Endothelial cell of umbilical vein (primary cell): ENCODE measurements at regions not wholly inside any gene's neighbourhood (a gene's known extent, or its start where the extent isn't known, plus 50 kb on each side); places are given as distances from the start of the nearest gene placed in this dataset.

Experiments used
- BruUV-seq: library from RNA; stranded (reverse); fragments of 400-500 nt; replicated peaks from 2 replicates; lab custom pipeline; 2021; lab: Mats Ljungman, UMichigan
- CTCF ChIA-PET: fragments of 300-600, 350-600 bp; sonication (Branson Sonifier 250); formaldehyde crosslinking; loops from one replicate; lab custom pipeline; 2021; ENCODE audit warnings: antibody characterized with exemption, inconsistent platforms; lab: Charles Lee
- POLR2A ChIA-PET: fragments of 300-600, 350-600 bp; sonication (Branson Sonifier 250); formaldehyde crosslinking; loops from one replicate; lab custom pipeline; 2021; ENCODE audit warnings: antibody characterized with exemption, inconsistent platforms; lab: Charles Lee
- DNase-seq: peaks from one replicate; pipeline ENCODE4 v3.0.0-alpha.2; 2011; ENCODE audit warnings: low read depth, low spot score
- FAIRE-seq: peaks from 2 replicates; lab custom pipeline; 2011; peaks lifted over from hg19 to GRCh38; lab: Jason Lieb, UNC
- H2AFZ ChIP-seq: 2 replicates; pipeline ENCODE4 v1.6.0; 2012; ENCODE audit warnings: low read depth, low read length, control low read depth, inconsistent platforms
- H3K27ac ChIP-seq: 2 replicates; pipeline ENCODE4 v1.5.1; 2011; ENCODE audit warnings: low read depth, mild to moderate bottlenecking, control low read depth, low read length, moderate library complexity; ENCODE audit not compliant: insufficient read depth
- H3K27me3 ChIP-seq, 2 experiments: 2 replicates each; pipeline versions ENCODE4 v1.6.0 to v1.6.1; 2011; ENCODE audit warnings: low read length in 2 of 2, mixed read lengths in 1 of 2; ENCODE audit not compliant: control insufficient read depth in 2 of 2, insufficient read depth in 2 of 2
- H3K36me3 ChIP-seq, 2 experiments: 2 replicates in 1 of 2; 3 replicates in 1 of 2; pipeline ENCODE4 v1.5.1; 2011; ENCODE audit warnings: low read length in 2 of 2, mild to moderate bottlenecking in 1 of 2, moderate library complexity in 1 of 2; ENCODE audit not compliant: control insufficient read depth in 2 of 2, insufficient read depth in 2 of 2; ENCODE audit errors: extremely low read depth in 1 of 2
- H3K4me1 ChIP-seq: 3 replicates; pipeline ENCODE4 v1.5.1; 2011; ENCODE audit warnings: mild to moderate bottlenecking, low read length; ENCODE audit not compliant: control insufficient read depth, insufficient read depth; ENCODE audit errors: extremely low read depth
- H3K4me2 ChIP-seq: 2 replicates; pipeline ENCODE4 v1.6.1; 2011; ENCODE audit warnings: low read length, control low read depth, mixed read lengths; ENCODE audit not compliant: insufficient read depth
- H3K4me3 ChIP-seq, 3 experiments: fragments of 200-600 bp in 1 of 3; sonication (generic), shearing (Covaris generic) in 1 of 3; replicated peaks in 1 of 3; 2 replicates each; pipeline ENCODE4 v1.5.1; 2011 to 2016; ENCODE audit warnings: control low read depth in 3 of 3, low read length in 3 of 3, mild to moderate bottlenecking in 2 of 3, inconsistent platforms in 1 of 3, low read depth in 1 of 3, moderate library complexity in 1 of 3; ENCODE audit not compliant: insufficient read depth in 1 of 3
- H3K79me2 ChIP-seq: 2 replicates; pipeline ENCODE4 v1.6.0; 2012; ENCODE audit warnings: low read length, inconsistent platforms; ENCODE audit not compliant: control insufficient read depth, insufficient read depth
- H3K9ac ChIP-seq: replicated peaks from 2 replicates; pipeline ENCODE3; 2011; ENCODE audit warnings: low read length, control low read depth; ENCODE audit not compliant: insufficient read depth; ENCODE audit errors: extremely low read depth
- H3K9me1 ChIP-seq: replicated peaks from 3 replicates; pipeline ENCODE4 v1.6.0; 2011; ENCODE audit warnings: mild to moderate bottlenecking, low read length; ENCODE audit not compliant: control insufficient read depth, insufficient read depth; ENCODE audit errors: extremely low read depth
- H3K9me3 ChIP-seq: replicated peaks from 2 replicates; pipeline ENCODE4 v1.5.1; 2012; ENCODE audit warnings: low read length, inconsistent platforms; ENCODE audit not compliant: control insufficient read depth, insufficient read depth
- H4K20me1 ChIP-seq: replicated peaks from 2 replicates; pipeline ENCODE3; 2011; ENCODE audit warnings: mild to moderate bottlenecking, low read length; ENCODE audit not compliant: control insufficient read depth, insufficient read depth; ENCODE audit errors: extremely low read depth
- EZH2 ChIP-seq: IDR thresholded peaks from 2 replicates; pipeline ENCODE4 v1.6.1; 2012; ENCODE audit warnings: borderline replicate concordance, low read depth, mild to moderate bottlenecking, moderate library complexity, low read length, inconsistent platforms; ENCODE audit not compliant: severe bottlenecking
- FOS ChIP-seq: IDR thresholded peaks from 2 replicates; pipeline ENCODE4 v1.6.1; 2011; ENCODE audit warnings: mild to moderate bottlenecking, low read length, moderate library complexity, borderline replicate concordance; ENCODE audit not compliant: insufficient read depth
- GATA2 ChIP-seq: IDR thresholded peaks from 2 replicates; pipeline ENCODE4 v1.7.0; 2011; ENCODE audit warnings: low read depth, mild to moderate bottlenecking, moderate library complexity, mixed read lengths, low read length; ENCODE audit not compliant: insufficient read length, insufficient read depth
- JUN ChIP-seq: IDR thresholded peaks from 2 replicates; pipeline ENCODE4 v1.6.1; 2011; ENCODE audit warnings: borderline replicate concordance, low read depth; ENCODE audit not compliant: insufficient read length, insufficient read depth
- MYC ChIP-seq: IDR thresholded peaks from one replicate; pipeline ENCODE4 v1.6.1; 2011; ENCODE audit warnings: mild to moderate bottlenecking, low read depth, low read length
- POLR2A ChIP-seq: IDR thresholded peaks from 2 replicates; pipeline ENCODE4 v1.6.1; 2012; ENCODE audit warnings: low read depth, mild to moderate bottlenecking, control low read depth, low read length
- POLR2AphosphoS5 ChIP-seq: IDR thresholded peaks from 2 replicates; pipeline ENCODE4 v1.6.1; 2012; ENCODE audit warnings: low read depth, mild to moderate bottlenecking, control low read depth, low read length, moderate library complexity; ENCODE audit not compliant: insufficient read depth
- dilution Hi-C: fragments of 300-500 bp; cut with MboI; formaldehyde crosslinking; loops from one replicate; pipeline ENCODE4 v1.15.0; 2019; ENCODE audit warnings: low sequenced_read_pairs; ENCODE audit not compliant: extremely low pct_ligation_motif_present
- intact Hi-C: fragments of 100-400 bp; cut with micrococcal nuclease; formaldehyde crosslinking; loops from one replicate; pipeline ENCODE4 v1.10.0; 2022
- TF ChIP-seq, protein P1 (sequence below): IDR thresholded peaks from 2 replicates; pipeline ENCODE4 v1.6.1; 2011; ENCODE audit not compliant: insufficient read depth, insufficient read length
- TF ChIP-seq, protein P2 (sequence below), 2 donors: IDR thresholded peaks; 1 replicate in 1 of 2; 2 replicates in 1 of 2; pipeline ENCODE4 v1.5.1; 2011; ENCODE audit warnings: low read length in 2 of 2, mild to moderate bottlenecking in 2 of 2, moderate library complexity in 2 of 2, control low read depth in 1 of 2, inconsistent platforms in 1 of 2, low read depth in 1 of 2; ENCODE audit not compliant: insufficient read depth in 1 of 2; ENCODE audit errors: extremely low read depth in 1 of 2

DNA sequence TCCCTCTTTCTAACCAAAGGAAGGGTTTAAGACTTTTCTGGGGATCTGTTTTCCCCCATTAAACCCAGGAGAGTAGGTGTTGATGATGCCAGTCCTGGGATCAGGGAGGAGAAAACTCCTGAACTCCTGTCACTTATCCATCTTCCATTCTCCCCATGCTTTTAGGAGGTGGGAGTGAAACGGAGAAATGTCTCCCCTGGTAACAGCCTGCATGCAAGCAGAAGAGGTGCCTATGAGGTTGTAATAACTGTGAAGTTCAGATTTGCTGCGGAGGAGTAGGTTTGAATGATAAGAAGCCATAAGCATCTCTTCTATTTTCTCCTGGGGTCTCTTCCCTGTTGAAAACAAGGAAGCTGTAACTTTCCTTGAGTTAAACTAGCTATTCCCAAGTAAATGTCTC lies 150.8 kb downstream of the SLC4A3 start:
- TF ChIP-seq, protein P1, sequence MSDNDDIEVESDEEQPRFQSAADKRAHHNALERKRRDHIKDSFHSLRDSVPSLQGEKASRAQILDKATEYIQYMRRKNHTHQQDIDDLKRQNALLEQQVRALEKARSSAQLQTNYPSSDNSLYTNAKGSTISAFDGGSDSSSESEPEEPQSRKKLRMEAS = no peak
- TF ChIP-seq MYC = no peak
- no peak for TF ChIP-seq GATA2
- no peak for TF ChIP-seq POLR2A
- TF ChIP-seq FOS = no peak
- TF ChIP-seq, protein P2, sequence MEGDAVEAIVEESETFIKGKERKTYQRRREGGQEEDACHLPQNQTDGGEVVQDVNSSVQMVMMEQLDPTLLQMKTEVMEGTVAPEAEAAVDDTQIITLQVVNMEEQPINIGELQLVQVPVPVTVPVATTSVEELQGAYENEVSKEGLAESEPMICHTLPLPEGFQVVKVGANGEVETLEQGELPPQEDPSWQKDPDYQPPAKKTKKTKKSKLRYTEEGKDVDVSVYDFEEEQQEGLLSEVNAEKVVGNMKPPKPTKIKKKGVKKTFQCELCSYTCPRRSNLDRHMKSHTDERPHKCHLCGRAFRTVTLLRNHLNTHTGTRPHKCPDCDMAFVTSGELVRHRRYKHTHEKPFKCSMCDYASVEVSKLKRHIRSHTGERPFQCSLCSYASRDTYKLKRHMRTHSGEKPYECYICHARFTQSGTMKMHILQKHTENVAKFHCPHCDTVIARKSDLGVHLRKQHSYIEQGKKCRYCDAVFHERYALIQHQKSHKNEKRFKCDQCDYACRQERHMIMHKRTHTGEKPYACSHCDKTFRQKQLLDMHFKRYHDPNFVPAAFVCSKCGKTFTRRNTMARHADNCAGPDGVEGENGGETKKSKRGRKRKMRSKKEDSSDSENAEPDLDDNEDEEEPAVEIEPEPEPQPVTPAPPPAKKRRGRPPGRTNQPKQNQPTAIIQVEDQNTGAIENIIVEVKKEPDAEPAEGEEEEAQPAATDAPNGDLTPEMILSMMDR (IDR thresholded peaks at IDR 0.05; ENCODE audit: extremely low read depth in 1 of 2, insufficient read depth in 1 of 2, low read depth in 1 of 2, low read length in 2 of 2) = no peak
- no peak for TF ChIP-seq EZH2
- no peak for TF ChIP-seq POLR2AphosphoS5
- no peak for TF ChIP-seq JUN
- DNase-seq (no peak), FAIRE-seq (no peak)
- CTCF ChIA-PET = no interaction called here
- Histone ChIP-seq H3K36me3 (no peaks in the 10 kb centered on the region), H4K20me1 (no peaks in the 10 kb centered on the region), H3K9me3 (no peaks in the 10 kb centered on the region), H2AFZ (no peak overlapping the region), H3K4me2 (no peak overlapping the region), H3K9ac (no peak overlapping the region), H3K4me3 (no peak overlapping the region), H3K27me3 (no peaks in the 10 kb centered on the region), H3K27ac (no peak overlapping the region), H3K4me1 (no peaks in the 10 kb centered on the region), H3K9me1 (no peaks in the 10 kb centered on the region), H3K79me2 (no peaks in the 10 kb centered on the region)
- BruUV-seq = no TSS peak
- POLR2A ChIA-PET = no interaction called here
- intact Hi-C loops = no loop called here
- dilution Hi-C loops = no loop called here
